Inferior parietal cortex (tissue), 1 donor: ENCODE measurements at regions not wholly inside any gene's neighbourhood (a gene's known extent, or its start where the extent isn't known, plus 50 kb on each side); places are given as distances from the start of the nearest gene placed in this dataset.
"Not testable (repeated sequence)": the region's sequence is repeated elsewhere in the genome, so short reads cannot be mapped to it uniquely, and the experiment has no call there.

ENCODE experiments used
- DNase-seq: peaks from one replicate; pipeline ENCODE4 v3.0.0-alpha.2; 2016; ENCODE audit errors: extremely low spot score

- DNase-seq: peak; percentile 2
Observed at GRCh38 chrX:13955975-13956374, 73.7 kb downstream of the GEMIN8 start.

GRCh38 chrX:13955095-13955647, 74.5 kb downstream of the GEMIN8 start:
- peak; percentile 11 for DNase-seq

GRCh38 chrX:13952581-13952980, 77.1 kb downstream of the GEMIN8 start:
- DNase-seq: no peak

- not testable (repeated sequence) for DNase-seq
Observed at GRCh38 chrX:13946223-13946622, 83.5 kb downstream of the GEMIN8 start.

GRCh38 chrX:13945787-13946186, 83.9 kb downstream of the GEMIN8 start:
- not testable (repeated sequence) for DNase-seq

GRCh38 chrX:13940671-13941070, 89.0 kb downstream of the GEMIN8 start:
- no peak for DNase-seq

GRCh38 chrX:13939741-13940597, 89.7 kb downstream of the GEMIN8 start:
- DNase-seq: no peak

GRCh38 chrX:13938829-13939530, 90.7 kb downstream of the GEMIN8 start:
- peak; percentile 26 for DNase-seq

- DNase-seq: no peak
Observed at GRCh38 chrX:13938051-13938828, 91.5 kb downstream of the GEMIN8 start.

- DNase-seq: no peak
Observed at GRCh38 chrX:13937370-13938050, 92.2 kb downstream of the GEMIN8 start.

GRCh38 chrX:13936521-13937225, 93.0 kb downstream of the GEMIN8 start:
- no peak for DNase-seq

- no peak for DNase-seq
Observed at GRCh38 chrX:13934731-13935130, 95.0 kb downstream of the GEMIN8 start.

- no peak for DNase-seq
Observed at GRCh38 chrX:13933851-13934250, 95.8 kb downstream of the GEMIN8 start.

GRCh38 chrX:13933352-13933751, 96.3 kb downstream of the GEMIN8 start:
- DNase-seq: no peak

GRCh38 chrX:13932416-13932815, 97.3 kb downstream of the GEMIN8 start:
- DNase-seq: peak; percentile 36

- no peak for DNase-seq
Observed at GRCh38 chrX:13927175-13927574, 102.5 kb downstream of the GEMIN8 start.

GRCh38 chrX:13923845-13924244, 105.8 kb downstream of the GEMIN8 start:
- no peak for DNase-seq

- DNase-seq: no peak
Observed at GRCh38 chrX:13923289-13923688, 106.4 kb upstream of the GPM6B start.

GRCh38 chrX:13917507-13917906, 100.6 kb upstream of the GPM6B start:
- no peak for DNase-seq

- no peak for DNase-seq
Observed at GRCh38 chrX:13911586-13911985, 94.7 kb upstream of the GPM6B start.

- DNase-seq: peak; percentile 75
Observed at GRCh38 chrX:13906093-13906492, 89.2 kb upstream of the GPM6B start.
